ENCODE measurements at regions not wholly inside any gene's neighbourhood (a gene's known extent, or its start where the extent isn't known, plus 50 kb on each side); places are given as distances from the start of the nearest gene placed in this dataset.

- no peak for DNase-seq
- H3K4me1 Mint-ChIP-seq (ENCODE audit: low read depth, unreplicated experiment), result peaks cover 27% of the 10 kb centered on the region
- no TSS peak for BruUV-seq (replicated peaks)
- CTCF ChIA-PET, result no interaction called here
- peaks cover 3% of the 10 kb centered on the region for H3K36me3 Mint-ChIP-seq (ENCODE audit: insufficient read depth, unreplicated experiment)
- no peaks in the 10 kb centered on the region for H3K27me3 Mint-ChIP-seq (ENCODE audit: unreplicated experiment)
- TF ChIP-seq CTCF (IDR thresholded peaks at IDR 0.05; ENCODE audit: unreplicated experiment), result no peak
- H3K27ac Mint-ChIP-seq (ENCODE audit: unreplicated experiment), result no peak overlapping the region
- no peak overlapping the region for H3K4me3 Mint-ChIP-seq (ENCODE audit: low read depth, unreplicated experiment)
- intact Hi-C loops (cut with micrococcal nuclease; ENCODE audit: unreplicated experiment), result no loop called here
- no peaks in the 10 kb centered on the region for H3K9me3 Mint-ChIP-seq (ENCODE audit: low read depth, unreplicated experiment)
These were observed 242.9 kb downstream of the PTEN start for GRCh38 chr10:88106366-88106765.

GRCh38 chr10:88107296-88108097 is 244.1 kb downstream of the PTEN start:
- Mint-ChIP-seq H3K4me1 (ENCODE audit: low read depth, unreplicated experiment) (peaks cover 27% of the 10 kb centered on the region), H3K27ac (ENCODE audit: unreplicated experiment) (no peak overlapping the region), H3K9me3 (ENCODE audit: low read depth, unreplicated experiment) (no peaks in the 10 kb centered on the region), H3K36me3 (ENCODE audit: insufficient read depth, unreplicated experiment) (peaks cover 3% of the 10 kb centered on the region), H3K4me3 (ENCODE audit: low read depth, unreplicated experiment) (no peak overlapping the region), H3K27me3 (ENCODE audit: unreplicated experiment) (no peaks in the 10 kb centered on the region)
- intact Hi-C loops (cut with micrococcal nuclease; ENCODE audit: unreplicated experiment), result no loop called here
- TF ChIP-seq CTCF (IDR thresholded peaks at IDR 0.05; ENCODE audit: unreplicated experiment), result no peak
- CTCF ChIA-PET, result no interaction called here
- BruUV-seq (replicated peaks), result no TSS peak
- no peak for DNase-seq

GRCh38 chr10:88108115-88108610 is 244.7 kb downstream of the PTEN start:
- no peak overlapping the region for H3K27ac Mint-ChIP-seq (ENCODE audit: unreplicated experiment)
- no peak overlapping the region for H3K4me3 Mint-ChIP-seq (ENCODE audit: low read depth, unreplicated experiment)
- H3K9me3 Mint-ChIP-seq (ENCODE audit: low read depth, unreplicated experiment), result no peaks in the 10 kb centered on the region
- TF ChIP-seq CTCF (IDR thresholded peaks at IDR 0.05; ENCODE audit: unreplicated experiment), result no peak
- BruUV-seq (replicated peaks), result no TSS peak
- intact Hi-C loops (cut with micrococcal nuclease; ENCODE audit: unreplicated experiment), result no loop called here
- CTCF ChIA-PET, result no interaction called here
- peaks cover 27% of the 10 kb centered on the region for H3K4me1 Mint-ChIP-seq (ENCODE audit: low read depth, unreplicated experiment)
- H3K36me3 Mint-ChIP-seq (ENCODE audit: insufficient read depth, unreplicated experiment), result peaks cover 3% of the 10 kb centered on the region
- no peak for DNase-seq
- H3K27me3 Mint-ChIP-seq (ENCODE audit: unreplicated experiment), result no peaks in the 10 kb centered on the region

- peaks cover 27% of the 10 kb centered on the region for H3K4me1 Mint-ChIP-seq (ENCODE audit: low read depth, unreplicated experiment)
- DNase-seq, result peak; percentile 21
- TF ChIP-seq CTCF (IDR thresholded peaks at IDR 0.05; ENCODE audit: unreplicated experiment), result no peak
- intact Hi-C loops (cut with micrococcal nuclease; ENCODE audit: unreplicated experiment), result loop anchor here (5.0 to 10.0 kb wide), 3 partner anchors 136 to 277 kb away; partner anchors contain the start of genes KLLN and PTEN
- no TSS peak for BruUV-seq (replicated peaks)
- no peaks in the 10 kb centered on the region for H3K27me3 Mint-ChIP-seq (ENCODE audit: unreplicated experiment)
- CTCF ChIA-PET, result no interaction called here
- H3K4me3 Mint-ChIP-seq (ENCODE audit: low read depth, unreplicated experiment), result no peak overlapping the region
- H3K27ac Mint-ChIP-seq (ENCODE audit: unreplicated experiment), result no peak overlapping the region
- H3K36me3 Mint-ChIP-seq (ENCODE audit: insufficient read depth, unreplicated experiment), result peaks cover 3% of the 10 kb centered on the region
- no peaks in the 10 kb centered on the region for H3K9me3 Mint-ChIP-seq (ENCODE audit: low read depth, unreplicated experiment)
These were observed 246.9 kb downstream of the PTEN start for GRCh38 chr10:88110355-88110754.

Data from Calu3 (cell line).